ENCODE measurements at regions not wholly inside any gene's neighbourhood (a gene's known extent, or its start where the extent isn't known, plus 50 kb on each side); places are given as distances from the start of the nearest gene placed in this dataset.

DNA sequence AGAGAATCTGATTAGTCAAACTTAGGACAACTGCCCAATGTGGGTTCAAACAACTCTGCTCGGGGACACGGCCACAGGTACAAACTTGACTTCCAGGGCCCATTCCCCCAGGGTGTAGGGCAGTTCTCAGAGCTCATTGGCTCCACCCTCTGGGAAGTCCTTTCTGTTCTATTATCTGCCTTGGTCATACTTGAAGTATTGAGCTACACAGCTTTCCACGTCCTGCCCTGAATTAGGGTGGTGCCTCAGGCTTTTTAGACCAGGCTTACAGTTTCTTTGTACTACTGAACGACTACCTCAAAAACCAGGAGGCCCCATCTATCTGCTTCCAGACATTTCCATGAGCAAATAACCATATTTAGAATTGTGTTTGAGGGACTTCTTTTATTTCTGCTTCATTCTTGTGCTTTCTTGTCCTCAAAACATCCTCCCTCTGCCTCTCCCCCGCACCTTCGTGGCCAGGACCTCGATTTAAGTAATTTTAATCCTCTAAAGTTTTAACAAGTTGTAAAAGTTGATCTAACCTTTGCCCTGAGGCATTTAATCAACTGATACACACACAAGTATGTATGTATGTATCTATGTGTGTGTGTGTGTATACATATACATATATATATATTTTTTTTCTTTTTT is 281.7 kb upstream of the AMIGO2 start:
- TF ChIP-seq POLR2A (IDR thresholded peaks at IDR 0.05; ENCODE audit: low read depth, low read length) (no peak), POLR2AphosphoS5 (IDR thresholded peaks at IDR 0.05; ENCODE audit: low read depth, low read length) (no peak), POU2F2 (IDR thresholded peaks at IDR 0.05; ENCODE audit: low read depth, low read length) (no peak)
